SU-DHL-6 (cell line): ENCODE measurements at regions not wholly inside any gene's neighbourhood (a gene's known extent, or its start where the extent isn't known, plus 50 kb on each side); places are given as distances from the start of the nearest gene placed in this dataset.
"Not testable (repeated sequence)": the region's sequence is repeated elsewhere in the genome, so short reads cannot be mapped to it uniquely, and the experiment has no call there.

Source experiments
- H2AFZ ChIP-seq: fragments of 200-600 bp; sonication (generic); 2 replicates; pipeline ENCODE4 v1.6.1; 2014; ENCODE audit warnings: low read depth, mild to moderate bottlenecking, moderate library complexity, mixed read lengths, antibody characterized with exemption, low read length; ENCODE audit not compliant: severe bottlenecking
- H3F3A ChIP-seq: fragments of 200-600 bp; shearing (Covaris generic); 2 replicates; pipeline ENCODE4 v1.6.0; 2016; ENCODE audit warnings: antibody characterized with exemption, mild to moderate bottlenecking; ENCODE audit not compliant: insufficient read depth
- H3K27ac ChIP-seq: fragments of 200-600 bp; sonication (generic); 2 replicates; pipeline ENCODE4 v1.5.1; 2016; ENCODE audit warnings: low read depth, mild to moderate bottlenecking, low read length, moderate library complexity, mixed read lengths
- H3K27me3 ChIP-seq: fragments of 200-600 bp; sonication (generic), shearing (Covaris generic); 2 replicates; pipeline ENCODE4 v1.6.0; 2014; ENCODE audit warnings: mild to moderate bottlenecking, low read length
- H3K36me3 ChIP-seq: fragments of 200-600 bp; sonication (generic); 2 replicates; pipeline ENCODE4 v1.6.1; 2014; ENCODE audit warnings: mild to moderate bottlenecking, low read length, mixed read lengths
- H3K4me2 ChIP-seq: fragments of 300-600, 200-600 bp; shearing (Covaris generic), sonication (generic); 2 replicates; pipeline ENCODE4 v1.6.0; 2014; ENCODE audit warnings: low read length, low read depth, mild to moderate bottlenecking; ENCODE audit not compliant: poor library complexity, severe bottlenecking
- H3K4me3 ChIP-seq: fragments of 200-600 bp; sonication (generic); 2 replicates; pipeline ENCODE4 v1.5.1; 2014; ENCODE audit warnings: antibody characterized with exemption, low read length, mild to moderate bottlenecking, mixed read lengths; ENCODE audit not compliant: insufficient read depth, poor library complexity, severe bottlenecking
- H3K79me2 ChIP-seq: fragments of 200-600 bp; sonication (generic); 2 replicates; pipeline ENCODE4 v1.6.1; 2014; ENCODE audit warnings: mild to moderate bottlenecking, low read length, moderate library complexity; ENCODE audit not compliant: insufficient read depth
- H3K9ac ChIP-seq: fragments of 200-600 bp; sonication (generic); 2 replicates; pipeline ENCODE4 v1.7.0; 2014; ENCODE audit warnings: mild to moderate bottlenecking, low read length
- H3K9me2 ChIP-seq: fragments of 200-600 bp; sonication (generic); replicated peaks from 2 replicates; pipeline ENCODE4 v1.6.1; 2014; ENCODE audit warnings: low read length; ENCODE audit not compliant: insufficient read depth
- H3K9me3 ChIP-seq: fragments of 200-600 bp; sonication (generic); 2 replicates; pipeline ENCODE4 v1.6.1; 2014; ENCODE audit warnings: low read length, mixed read lengths; ENCODE audit not compliant: insufficient read depth
- H4K20me1 ChIP-seq: fragments of 200-600 bp; sonication (generic); 2 replicates; pipeline ENCODE4 v1.6.1; 2014; ENCODE audit warnings: low read depth, mild to moderate bottlenecking, antibody characterized with exemption, low read length, moderate library complexity, mixed read lengths
- CTCF ChIP-seq: fragments of 200-600 bp; sonication (generic); IDR thresholded peaks from one replicate; pipeline ENCODE4 v1.5.1; 2017; ENCODE audit warnings: antibody characterized with exemption, mild to moderate bottlenecking, low read length, moderate library complexity; ENCODE audit not compliant: insufficient read depth, poor library complexity, severe bottlenecking
- EZH2phosphoT487 ChIP-seq: fragments of 200-600 bp; sonication (generic), shearing (Covaris generic); conservative IDR thresholded peaks from 2 replicates; pipeline ENCODE4 v1.6.1; 2018; ENCODE audit warnings: mild to moderate bottlenecking, antibody characterized with exemption, low read length, moderate library complexity, mixed read lengths

GRCh38 chr10:60524541-60524940 is 134.9 kb upstream of the ANK3 start:
- Histone ChIP-seq H3K9me3 (no peaks in the 10 kb centered on the region), H3K27me3 (no peaks in the 10 kb centered on the region), H3K36me3 (no peaks in the 10 kb centered on the region), H3K4me3 (no peak overlapping the region), H3K4me2 (no peak overlapping the region), H3K27ac (no peak overlapping the region), H3K9me2 (no peaks in the 10 kb centered on the region), H2AFZ (no peak overlapping the region), H3K79me2 (no peaks in the 10 kb centered on the region), H4K20me1 (no peaks in the 10 kb centered on the region), H3K9ac (no peak overlapping the region), H3F3A (no peaks in the 10 kb centered on the region)
- no peak for TF ChIP-seq EZH2phosphoT487
- no peak for TF ChIP-seq CTCF

- H3K4me2 ChIP-seq, H3K79me2 ChIP-seq, H3K9me3 ChIP-seq, H3K9ac ChIP-seq, H3K36me3 ChIP-seq, H3K27me3 ChIP-seq, H3F3A ChIP-seq, H3K4me3 ChIP-seq, H3K27ac ChIP-seq, H3K9me2 ChIP-seq, H4K20me1 ChIP-seq, H2AFZ ChIP-seq: not testable (repeated sequence)
Observed at GRCh38 chr10:60523371-60523770, 133.7 kb upstream of the ANK3 start.

GRCh38 chr10:60522617-60523016 is 132.9 kb upstream of the ANK3 start:
- TF ChIP-seq CTCF (no peak), EZH2phosphoT487 (no peak)
- Histone ChIP-seq H3K4me2 (no peak overlapping the region), H3K27me3 (no peaks in the 10 kb centered on the region), H2AFZ (no peak overlapping the region), H4K20me1 (no peaks in the 10 kb centered on the region), H3K36me3 (no peaks in the 10 kb centered on the region), H3K9ac (no peak overlapping the region), H3K27ac (no peak overlapping the region), H3K4me3 (no peak overlapping the region), H3K79me2 (no peaks in the 10 kb centered on the region), H3K9me3 (no peaks in the 10 kb centered on the region), H3K9me2 (no peaks in the 10 kb centered on the region), H3F3A (no peaks in the 10 kb centered on the region)

GRCh38 chr10:60521974-60522405 is 132.3 kb upstream of the ANK3 start:
- no peak overlapping the region for H3K9ac ChIP-seq
- H3K79me2 ChIP-seq = no peaks in the 10 kb centered on the region
- no peak overlapping the region for H3K4me2 ChIP-seq
- no peaks in the 10 kb centered on the region for H3K36me3 ChIP-seq
- H3K4me3 ChIP-seq = no peak overlapping the region
- H3K27ac ChIP-seq = no peak overlapping the region
- no peaks in the 10 kb centered on the region for H3K27me3 ChIP-seq
- H3K9me3 ChIP-seq = no peaks in the 10 kb centered on the region
- H2AFZ ChIP-seq = no peak overlapping the region
- TF ChIP-seq EZH2phosphoT487 = no peak
- TF ChIP-seq CTCF = no peak
- no peaks in the 10 kb centered on the region for H3F3A ChIP-seq
- no peaks in the 10 kb centered on the region for H4K20me1 ChIP-seq
- no peaks in the 10 kb centered on the region for H3K9me2 ChIP-seq
